HUES48 (cell line): ENCODE measurements at regions not wholly inside any gene's neighbourhood (a gene's known extent, or its start where the extent isn't known, plus 50 kb on each side); places are given as distances from the start of the nearest gene placed in this dataset.

Experiments used
- H3K27ac ChIP-seq: one replicate; pipeline ENCODE4 v1.7.0; 2013; ENCODE audit warnings: low read depth, low read length, inconsistent platforms
- H3K27me3 ChIP-seq: 2 replicates; pipeline ENCODE4 v1.6.1; 2013; ENCODE audit warnings: mild to moderate bottlenecking, low read length; ENCODE audit not compliant: control insufficient read depth, insufficient read depth
- H3K36me3 ChIP-seq: 2 replicates; pipeline ENCODE4 v1.6.1; 2013; ENCODE audit warnings: low read length; ENCODE audit not compliant: control insufficient read depth, insufficient read depth
- H3K4me1 ChIP-seq: 2 replicates; pipeline ENCODE4 v1.6.1; 2013; ENCODE audit warnings: mild to moderate bottlenecking, low read length; ENCODE audit not compliant: control insufficient read depth, insufficient read depth
- H3K4me3 ChIP-seq: 2 replicates; pipeline ENCODE4 v1.5.1; 2013; ENCODE audit warnings: mild to moderate bottlenecking, low read depth, low read length
- H3K9ac ChIP-seq: 2 replicates; pipeline ENCODE4 v1.6.1; 2013; ENCODE audit warnings: mild to moderate bottlenecking, low read depth, low read length, moderate library complexity
- H3K9me3 ChIP-seq: 2 replicates; pipeline ENCODE4 v1.6.1; 2013; ENCODE audit warnings: low read length; ENCODE audit not compliant: control insufficient read depth, insufficient read depth

DNA sequence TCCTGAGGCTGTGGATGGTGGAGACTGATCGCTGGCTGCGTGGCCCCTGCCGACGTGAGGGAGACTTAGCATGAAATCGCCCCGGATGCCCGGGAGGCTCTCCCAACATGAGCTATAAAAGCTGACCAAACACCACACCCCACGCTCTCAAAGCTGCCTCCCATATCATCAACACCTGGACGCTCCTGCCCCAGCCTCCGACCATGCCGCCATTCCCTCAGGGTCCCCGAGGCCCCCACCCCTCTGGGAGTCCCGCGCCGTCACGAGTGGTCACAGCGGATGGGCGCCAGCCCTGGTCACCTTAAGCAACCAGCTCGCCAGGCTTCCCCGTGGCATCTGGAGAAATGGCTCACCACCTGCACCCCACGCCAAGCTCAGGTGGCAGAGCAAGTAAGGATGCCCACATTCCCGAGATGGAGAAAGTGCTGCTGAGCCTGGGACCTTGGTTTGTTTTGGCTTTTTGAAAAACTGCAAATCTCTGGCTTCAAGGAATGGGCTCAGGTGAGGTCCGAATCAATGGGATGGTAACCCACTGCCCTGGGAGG lies 196.0 kb downstream of the MED10 start:
- no peaks in the 10 kb centered on the region for H3K36me3 ChIP-seq
- H3K9ac ChIP-seq, result no peak overlapping the region
- H3K4me1 ChIP-seq, result no peaks in the 10 kb centered on the region
- no peaks in the 10 kb centered on the region for H3K27me3 ChIP-seq
- no peak overlapping the region for H3K4me3 ChIP-seq
- H3K27ac ChIP-seq, result no peak overlapping the region
- H3K9me3 ChIP-seq, result no peaks in the 10 kb centered on the region

DNA sequence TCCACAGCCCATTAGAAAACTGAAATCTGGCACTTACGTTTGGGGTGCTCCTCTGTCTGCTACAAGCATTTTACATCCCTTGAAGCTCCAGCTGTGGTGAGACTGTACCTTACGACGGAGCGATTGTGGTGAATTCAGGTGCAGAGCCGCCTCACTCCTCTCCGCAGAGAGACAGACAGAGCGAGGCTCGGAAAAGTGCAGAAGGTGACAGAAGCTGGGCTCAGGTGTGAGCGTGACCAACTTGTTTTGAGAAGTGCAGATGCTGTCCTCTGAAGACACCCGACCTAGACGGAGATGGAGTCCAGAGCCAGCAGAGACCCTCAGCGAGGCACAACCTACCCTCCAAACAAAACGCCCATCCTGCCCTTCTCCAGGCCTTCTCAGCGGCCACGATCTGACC lies 196.5 kb downstream of the MED10 start:
- Histone ChIP-seq H3K36me3 (no peaks in the 10 kb centered on the region), H3K9ac (no peak overlapping the region), H3K27me3 (no peaks in the 10 kb centered on the region), H3K4me1 (no peaks in the 10 kb centered on the region), H3K4me3 (no peak overlapping the region), H3K9me3 (no peaks in the 10 kb centered on the region), H3K27ac (no peak overlapping the region)

DNA sequence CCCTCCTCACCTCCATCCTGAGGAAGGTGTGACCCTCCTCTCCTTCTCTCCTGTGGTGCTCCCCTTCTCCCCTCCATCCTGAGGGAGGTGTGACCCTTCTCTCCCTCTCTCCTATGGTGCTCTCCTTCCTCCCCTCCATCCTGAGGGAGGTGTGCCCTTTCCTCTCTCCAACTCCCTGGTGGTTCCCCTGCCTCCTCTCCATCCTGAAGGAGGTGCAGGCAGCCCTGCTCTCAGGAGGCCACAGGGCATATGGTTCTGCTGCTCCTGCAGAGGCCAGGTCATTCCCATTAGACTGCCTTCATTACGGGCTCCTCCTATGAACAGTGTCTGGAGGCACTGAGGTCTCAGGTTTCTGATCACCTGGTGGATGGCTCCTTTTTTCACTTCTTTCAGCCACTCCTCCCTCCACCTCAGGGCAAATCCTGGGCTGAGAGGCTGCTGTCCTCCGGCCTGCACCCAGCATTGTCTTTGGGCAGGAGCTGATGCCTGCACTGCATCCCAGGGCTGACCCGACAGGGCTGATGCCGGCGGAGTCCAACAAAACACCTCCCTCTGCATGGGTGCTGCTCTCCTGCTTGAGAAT lies 197.1 kb downstream of the MED10 start:
- H3K9me3 ChIP-seq, result no peaks in the 10 kb centered on the region
- no peaks in the 10 kb centered on the region for H3K4me1 ChIP-seq
- no peaks in the 10 kb centered on the region for H3K27me3 ChIP-seq
- H3K9ac ChIP-seq, result no peak overlapping the region
- H3K4me3 ChIP-seq, result no peak overlapping the region
- H3K36me3 ChIP-seq, result no peaks in the 10 kb centered on the region
- H3K27ac ChIP-seq, result no peak overlapping the region

DNA sequence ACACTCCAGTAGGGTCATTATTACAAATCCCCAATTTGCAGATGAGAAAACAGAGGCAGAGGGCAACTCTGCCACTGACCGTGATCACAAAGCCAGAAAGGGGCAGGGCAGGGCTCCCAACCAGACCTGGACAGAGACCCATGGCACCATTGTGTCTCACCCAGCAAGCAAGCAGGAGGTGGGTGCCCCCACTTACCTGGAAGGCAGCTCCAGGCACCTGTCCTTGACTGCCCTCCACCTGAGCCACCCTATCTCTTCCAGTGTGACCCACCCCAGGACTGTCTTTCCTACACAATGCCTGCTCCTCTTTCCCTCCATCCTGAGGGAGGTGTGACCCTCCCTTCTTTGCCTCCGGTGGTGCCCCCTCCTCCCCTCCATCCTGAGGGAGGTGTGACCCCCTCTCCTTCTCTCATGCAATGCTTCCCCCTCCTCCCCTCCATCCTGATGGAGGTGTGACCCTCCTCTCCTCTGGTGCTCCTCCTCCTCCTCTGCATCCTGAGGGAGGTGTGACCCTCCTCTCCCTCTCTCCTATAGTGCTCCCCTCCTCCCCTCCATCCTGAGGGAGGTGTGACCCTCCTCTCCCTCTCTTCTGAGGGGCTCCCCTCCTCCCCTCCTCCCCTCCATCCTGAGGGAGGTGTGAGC lies 198.0 kb downstream of the MED10 start:
- Histone ChIP-seq H3K4me1 (no peaks in the 10 kb centered on the region), H3K9ac (no peak overlapping the region), H3K9me3 (no peaks in the 10 kb centered on the region), H3K36me3 (no peaks in the 10 kb centered on the region), H3K4me3 (no peak overlapping the region), H3K27me3 (no peaks in the 10 kb centered on the region), H3K27ac (no peak overlapping the region)

DNA sequence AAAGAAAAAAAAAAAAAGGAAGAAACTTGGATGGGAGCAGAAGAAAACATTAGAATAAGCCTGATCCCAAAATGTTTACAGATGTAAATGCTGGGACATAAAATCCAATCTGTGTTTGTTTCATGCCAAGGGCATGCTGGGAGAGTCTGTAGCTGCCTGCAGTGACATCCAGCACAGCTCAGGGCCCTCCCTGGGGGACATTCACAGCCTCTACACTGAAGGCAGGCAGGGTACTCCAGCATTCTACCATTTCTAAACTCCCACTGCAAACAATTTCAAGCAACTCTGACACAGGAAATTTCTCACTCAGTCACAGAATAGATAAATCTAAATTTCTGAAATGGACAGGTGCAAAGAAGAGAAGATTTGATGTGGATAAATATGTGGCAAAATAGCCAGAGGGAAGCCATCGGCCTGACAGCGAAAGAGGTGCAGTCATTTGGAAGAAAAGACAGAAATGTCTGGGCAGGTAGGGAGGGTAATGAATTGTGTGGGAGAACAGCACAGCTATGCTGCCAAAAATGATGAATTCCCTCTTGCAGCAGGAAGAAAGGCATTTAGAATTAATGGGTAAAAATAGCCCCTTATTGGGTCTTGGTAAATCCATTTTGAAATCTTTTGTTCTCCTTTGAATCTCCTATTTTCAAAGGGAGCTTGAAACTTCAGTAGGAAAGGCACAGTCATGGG lies 199.4 kb downstream of the MED10 start:
- no peaks in the 10 kb centered on the region for H3K9me3 ChIP-seq
- no peak overlapping the region for H3K9ac ChIP-seq
- H3K27ac ChIP-seq, result no peak overlapping the region
- no peaks in the 10 kb centered on the region for H3K4me1 ChIP-seq
- no peaks in the 10 kb centered on the region for H3K36me3 ChIP-seq
- H3K4me3 ChIP-seq, result no peak overlapping the region
- no peaks in the 10 kb centered on the region for H3K27me3 ChIP-seq

DNA sequence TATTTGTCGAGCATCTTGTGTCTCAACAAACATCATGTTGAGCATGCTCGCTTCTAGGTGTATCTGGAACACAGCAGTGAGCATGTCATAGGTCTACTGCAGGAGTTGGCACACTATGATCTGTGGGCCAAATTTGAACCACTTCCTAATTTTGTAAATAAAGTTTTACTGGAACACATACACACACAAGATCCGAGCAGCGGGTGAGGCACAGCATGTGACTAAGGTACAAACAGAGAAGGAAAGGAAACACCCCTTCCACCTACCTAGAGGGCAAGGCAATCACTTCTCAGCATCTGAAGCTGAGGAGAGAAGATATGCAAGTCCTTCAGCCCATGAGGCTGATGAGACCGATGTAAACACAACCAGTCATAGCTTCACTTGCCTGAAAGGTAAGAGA lies 200.4 kb downstream of the MED10 start:
- Histone ChIP-seq H3K4me1 (no peaks in the 10 kb centered on the region), H3K27me3 (no peaks in the 10 kb centered on the region), H3K4me3 (no peak overlapping the region), H3K9ac (no peak overlapping the region), H3K36me3 (no peaks in the 10 kb centered on the region), H3K9me3 (no peaks in the 10 kb centered on the region), H3K27ac (no peak overlapping the region)

DNA sequence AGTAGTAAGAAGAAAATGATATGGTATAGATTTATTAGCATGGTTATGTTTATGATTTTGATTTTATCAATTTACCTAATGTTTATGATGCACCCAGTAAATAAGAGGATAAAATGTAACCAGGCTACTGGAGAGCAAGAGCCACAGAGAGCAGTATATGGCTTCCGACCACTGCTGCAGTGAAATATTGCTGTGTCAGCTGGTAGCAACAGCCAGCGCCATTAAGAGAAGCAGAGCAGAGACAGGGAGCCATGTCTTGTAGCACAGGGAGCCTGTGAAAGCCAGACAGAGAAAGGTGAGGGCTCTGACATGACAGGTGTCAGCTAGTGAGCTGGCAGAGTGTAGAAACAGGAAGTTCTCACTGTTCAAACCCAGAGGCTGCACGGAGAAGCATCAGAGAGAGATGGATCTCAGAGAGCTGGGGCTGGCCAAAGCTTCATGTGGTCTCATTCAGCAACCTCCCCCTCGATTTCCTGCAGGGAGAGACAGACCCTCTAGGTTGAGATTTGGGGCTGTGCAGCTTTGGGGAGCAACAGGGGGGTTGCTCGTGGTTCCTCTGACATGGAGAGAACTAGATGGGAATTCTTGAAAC lies 202.1 kb downstream of the MED10 start:
- Histone ChIP-seq H3K27ac (no peak overlapping the region), H3K4me1 (no peaks in the 10 kb centered on the region), H3K27me3 (no peaks in the 10 kb centered on the region), H3K9ac (no peak overlapping the region), H3K36me3 (no peaks in the 10 kb centered on the region), H3K4me3 (no peak overlapping the region), H3K9me3 (no peaks in the 10 kb centered on the region)

DNA sequence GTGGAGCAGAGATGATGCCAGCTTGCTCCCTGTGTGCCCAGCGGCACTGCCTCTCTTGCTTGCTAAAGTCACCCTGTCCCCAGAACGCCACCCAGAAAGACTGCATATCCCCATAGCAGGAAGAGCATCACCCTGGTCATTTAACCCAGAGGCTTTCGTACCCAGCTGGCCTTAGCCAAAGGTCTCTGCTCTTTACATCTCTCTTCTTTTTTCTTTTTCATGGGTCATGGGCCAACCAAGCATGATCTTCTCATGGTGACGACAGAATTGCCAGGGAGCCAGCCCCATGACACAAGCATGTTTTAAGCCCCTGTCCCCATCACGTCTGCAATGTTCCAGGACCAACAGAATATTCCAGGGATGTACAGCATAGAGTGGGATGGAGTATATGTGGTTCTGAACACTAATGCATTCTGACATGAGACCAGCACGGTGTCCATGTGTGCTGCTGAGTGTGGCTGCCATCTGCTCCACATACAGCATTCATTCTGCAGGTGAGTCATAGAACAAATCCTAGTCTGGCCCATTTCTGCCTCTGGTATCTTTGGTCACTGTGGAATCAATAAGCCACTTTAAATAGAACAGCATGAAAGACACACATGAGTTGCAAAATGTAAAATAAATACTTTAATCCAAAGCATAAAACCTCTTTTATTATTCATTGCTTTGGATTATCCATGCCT lies 203.0 kb downstream of the MED10 start:
- no peak overlapping the region for H3K9ac ChIP-seq
- no peak overlapping the region for H3K27ac ChIP-seq
- H3K9me3 ChIP-seq, result no peaks in the 10 kb centered on the region
- no peaks in the 10 kb centered on the region for H3K36me3 ChIP-seq
- H3K4me3 ChIP-seq, result no peak overlapping the region
- H3K27me3 ChIP-seq, result no peaks in the 10 kb centered on the region
- H3K4me1 ChIP-seq, result no peaks in the 10 kb centered on the region

DNA sequence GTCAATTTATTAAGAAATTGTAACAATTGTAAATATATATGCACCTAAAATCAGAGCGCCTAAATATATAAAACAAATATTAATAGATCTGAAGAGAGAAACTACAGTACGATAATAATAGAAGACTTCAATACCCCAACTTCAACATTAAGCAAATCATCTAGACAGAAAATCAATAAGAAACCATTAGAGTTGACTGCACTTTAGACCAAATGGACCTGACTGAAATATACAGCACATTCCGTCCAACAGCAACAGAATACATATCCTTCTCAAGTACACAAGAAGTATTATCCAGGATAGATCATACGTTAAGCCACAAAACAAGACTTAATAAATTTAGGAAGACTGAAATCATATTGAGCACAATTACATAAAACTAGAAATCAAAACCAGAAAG lies 208.7 kb downstream of the MED10 start:
- H3K9me3 ChIP-seq, result no peaks in the 10 kb centered on the region
- H3K36me3 ChIP-seq, result no peaks in the 10 kb centered on the region
- no peak overlapping the region for H3K27ac ChIP-seq
- H3K4me1 ChIP-seq, result no peaks in the 10 kb centered on the region
- no peaks in the 10 kb centered on the region for H3K27me3 ChIP-seq
- no peak overlapping the region for H3K9ac ChIP-seq
- no peak overlapping the region for H3K4me3 ChIP-seq

DNA sequence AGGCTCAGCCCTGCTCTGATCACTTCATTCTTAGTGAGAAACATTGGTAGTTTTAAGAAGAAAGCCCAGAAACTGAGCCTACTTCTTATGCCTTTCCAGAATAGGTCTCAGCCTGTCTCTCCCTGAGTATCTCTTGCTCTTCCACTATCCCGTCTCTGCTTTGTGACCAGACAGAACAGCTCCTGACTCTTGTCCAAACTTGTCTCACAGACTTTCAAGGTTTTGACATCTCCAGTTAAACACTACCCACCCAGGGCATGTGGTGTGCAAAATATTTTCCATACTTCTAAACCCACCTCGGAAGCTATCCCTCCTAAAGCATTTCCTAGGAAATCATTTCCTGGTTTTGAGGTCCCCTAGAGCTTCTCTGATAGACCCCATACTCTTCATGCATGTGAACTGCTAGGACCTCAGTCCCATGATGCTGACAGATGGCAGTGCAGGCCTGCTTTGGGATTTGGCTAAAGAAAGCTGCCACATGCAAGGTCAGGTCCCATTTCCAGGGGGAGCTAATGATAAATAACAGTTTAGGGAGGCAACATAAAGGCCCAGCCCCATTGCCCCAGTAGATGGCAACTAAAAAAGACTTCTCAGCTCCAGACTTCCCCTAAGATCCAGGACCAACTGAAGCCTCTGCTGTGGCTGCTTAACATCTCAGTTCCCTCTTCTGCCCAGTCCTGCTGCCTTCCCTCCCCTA lies 211.5 kb downstream of the MED10 start:
- H3K27ac ChIP-seq, result no peak overlapping the region
- 0 out of 2 replicates have a peak, but pooled peaks cover 4% of the 10 kb centered on the region for H3K4me1 ChIP-seq
- no peaks in the 10 kb centered on the region for H3K9me3 ChIP-seq
- no peak overlapping the region for H3K4me3 ChIP-seq
- no peaks in the 10 kb centered on the region for H3K36me3 ChIP-seq
- no peaks in the 10 kb centered on the region for H3K27me3 ChIP-seq
- H3K9ac ChIP-seq, result no peak overlapping the region
